Fibroblast of peridontal ligament (primary cell): ENCODE measurements at regions not wholly inside any gene's neighbourhood (a gene's known extent, or its start where the extent isn't known, plus 50 kb on each side); places are given as distances from the start of the nearest gene placed in this dataset.

ENCODE experiments used
- DNase-seq: peaks from one replicate; pipeline ENCODE4 v3.0.0-alpha.2; 2010; ENCODE audit errors: extremely low read depth

- no peak for DNase-seq
Observed at GRCh38 chr5:174840435-174840834, 116.1 kb downstream of the MSX2 start.

- no peak for DNase-seq
Observed at GRCh38 chr5:174839196-174839595, 114.8 kb downstream of the MSX2 start.

GRCh38 chr5:174837919-174838902, 113.8 kb downstream of the MSX2 start:
- peak; percentile 59 for DNase-seq

- DNase-seq = no peak
Observed at GRCh38 chr5:174834081-174834480, 109.7 kb downstream of the MSX2 start.

DNA sequence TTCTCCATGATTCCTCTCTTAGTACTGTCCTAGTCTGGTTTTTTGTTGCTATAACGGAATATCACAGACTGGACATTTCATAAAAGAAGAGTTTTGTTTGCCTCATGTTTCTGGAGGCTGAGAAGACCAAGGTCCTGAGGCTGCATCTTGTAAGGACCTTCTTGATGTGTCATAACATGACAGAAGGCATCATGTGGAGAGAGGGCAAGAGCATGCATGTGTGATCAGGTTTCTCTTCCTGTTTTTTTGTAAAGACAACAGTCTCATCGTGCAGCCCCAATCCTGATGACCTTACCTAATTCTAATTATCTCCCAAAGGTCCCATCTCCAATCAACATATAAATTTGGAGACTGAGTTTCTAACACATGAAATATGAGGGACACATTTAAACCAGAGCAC, 108.4 kb downstream of the MSX2 start:
- no peak for DNase-seq

- DNase-seq = no peak
Observed at GRCh38 chr5:174832025-174832424, 107.6 kb downstream of the MSX2 start.

DNA sequence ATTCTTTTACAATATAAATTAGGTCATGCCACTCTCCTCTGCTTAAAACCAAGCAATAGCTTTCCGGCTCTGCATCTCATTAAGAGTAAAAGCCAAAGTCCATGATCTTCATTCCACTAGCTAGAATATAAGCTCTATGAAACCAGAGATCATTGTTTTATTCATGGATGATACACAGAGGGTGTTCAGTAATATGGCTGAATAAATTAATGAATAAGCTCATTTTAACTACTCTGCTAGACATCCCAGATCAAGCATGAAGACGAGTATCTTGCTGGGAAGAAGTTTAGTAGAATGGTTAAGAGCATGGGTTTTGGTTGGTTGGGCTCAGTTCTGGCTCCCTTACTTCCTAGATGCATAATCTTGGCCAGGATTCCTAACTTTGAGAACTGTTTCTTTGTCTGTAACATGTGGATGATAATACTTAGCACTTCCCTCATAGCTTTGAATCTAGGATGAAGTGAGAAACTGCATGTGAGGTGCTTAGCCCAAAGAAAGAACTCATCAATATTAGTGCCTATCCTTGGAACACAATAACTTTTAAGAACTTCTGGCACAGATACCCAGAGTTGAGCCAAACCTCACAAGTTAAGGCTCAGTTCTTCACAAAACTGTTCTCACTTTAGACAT, 106.8 kb downstream of the MSX2 start:
- DNase-seq = no peak

DNA sequence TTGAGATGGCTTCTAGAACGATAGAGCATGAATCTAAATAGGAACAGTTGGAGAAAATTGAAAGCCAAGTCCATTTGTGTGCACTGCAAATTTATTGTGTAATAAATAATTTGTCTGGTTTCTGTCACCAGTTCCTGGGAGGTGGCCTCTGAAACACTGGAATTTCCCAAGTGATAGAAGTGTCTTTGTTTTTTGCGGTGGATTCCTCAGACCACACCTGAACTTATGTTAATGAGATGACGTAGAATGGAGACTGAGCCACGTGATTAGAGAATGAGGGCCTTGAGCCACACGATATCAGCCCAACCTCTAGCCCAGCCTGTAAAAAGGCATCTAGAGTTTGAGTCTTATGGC, 105.1 kb downstream of the MSX2 start:
- DNase-seq = no peak

GRCh38 chr5:174828804-174829510, 104.6 kb downstream of the MSX2 start:
- DNase-seq = no peak

- DNase-seq = peak; percentile 13
Observed at GRCh38 chr5:174827558-174827957, 103.2 kb downstream of the MSX2 start.

DNA sequence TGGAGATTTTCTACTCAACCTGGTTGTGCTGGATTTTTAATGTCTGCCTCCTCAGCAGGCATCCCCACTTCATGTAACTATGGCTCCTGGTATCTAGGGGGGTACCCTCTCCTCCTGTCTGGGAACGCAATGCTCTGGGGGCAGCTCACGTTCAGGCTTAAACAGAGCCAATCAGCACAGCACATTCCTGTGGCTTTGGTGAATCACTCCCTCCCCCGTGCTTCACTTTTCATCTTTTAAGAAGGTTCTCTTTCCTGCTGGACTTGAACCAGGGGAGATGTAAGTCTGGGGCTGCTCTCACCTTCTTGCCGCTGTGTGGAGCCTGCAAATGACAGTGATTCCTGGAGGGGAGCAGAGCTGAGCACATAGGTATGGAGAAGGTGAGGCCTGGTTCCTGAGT, 101.2 kb downstream of the MSX2 start:
- DNase-seq = peak; percentile 6

DNA sequence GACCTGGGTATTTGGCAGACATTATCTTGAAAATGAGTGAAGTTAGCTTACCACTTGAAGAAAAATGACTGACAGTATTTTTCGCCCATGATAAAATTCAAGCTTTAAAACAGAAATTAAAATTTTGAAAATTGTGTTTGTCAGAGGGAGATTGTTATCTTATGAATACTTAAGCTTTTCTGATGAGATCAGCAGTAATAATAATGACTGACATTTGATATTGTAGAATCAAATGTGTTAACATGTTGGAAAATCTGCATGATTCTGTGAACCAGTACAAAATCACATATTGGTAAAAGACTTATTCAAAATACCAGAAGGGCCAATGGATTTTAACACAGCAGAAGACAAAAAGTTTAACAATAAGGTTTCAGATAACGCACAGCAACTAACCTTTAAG, 94.0 kb downstream of the MSX2 start:
- DNase-seq = no peak

GRCh38 chr5:174817610-174818009, 93.2 kb downstream of the MSX2 start:
- DNase-seq = no peak

DNA sequence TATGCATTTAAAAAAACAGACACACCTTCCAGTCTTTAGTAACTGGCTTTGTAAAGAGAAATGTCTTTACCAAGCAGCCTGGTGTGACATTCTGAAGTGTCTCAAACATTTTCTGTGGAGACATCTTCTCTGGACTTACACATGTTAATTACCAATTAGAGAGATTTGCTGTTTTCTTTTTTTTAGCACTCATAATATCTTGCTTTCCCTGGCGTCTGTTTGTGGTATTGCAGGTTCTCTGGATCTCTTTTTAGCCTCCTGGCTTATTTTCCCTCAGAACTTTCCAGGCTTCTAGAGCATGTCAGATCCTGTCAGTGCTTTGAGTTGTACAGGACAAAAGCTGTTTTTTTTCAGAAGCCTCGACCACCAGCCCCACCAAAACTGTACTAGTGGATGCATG, 92.5 kb downstream of the MSX2 start:
- DNase-seq = no peak

GRCh38 chr5:174811438-174811837, 87.1 kb downstream of the MSX2 start:
- no peak for DNase-seq

DNA sequence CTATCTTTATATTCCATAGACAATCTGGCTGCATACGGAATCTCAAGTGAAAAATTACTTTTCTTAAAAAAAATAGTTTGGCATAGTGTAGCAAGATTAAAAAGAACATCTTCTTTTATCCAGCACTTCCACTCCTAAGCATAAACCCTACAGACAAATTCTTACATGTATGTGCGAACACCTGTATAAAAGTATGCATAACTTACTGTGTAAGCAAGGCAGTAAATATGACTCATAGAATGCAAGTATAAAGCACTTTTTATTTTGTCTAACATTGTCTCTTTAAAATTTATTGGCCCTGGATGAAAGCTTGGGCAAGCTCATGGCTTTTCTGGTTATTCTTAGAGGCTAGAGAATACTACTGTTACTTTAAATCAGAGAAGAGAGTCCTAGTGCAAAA, 86.4 kb downstream of the MSX2 start:
- DNase-seq = no peak

GRCh38 chr5:174807471-174807870, 83.1 kb downstream of the MSX2 start:
- no peak for DNase-seq

- no peak for DNase-seq
Observed at GRCh38 chr5:174806729-174807128, 82.3 kb downstream of the MSX2 start.

DNA sequence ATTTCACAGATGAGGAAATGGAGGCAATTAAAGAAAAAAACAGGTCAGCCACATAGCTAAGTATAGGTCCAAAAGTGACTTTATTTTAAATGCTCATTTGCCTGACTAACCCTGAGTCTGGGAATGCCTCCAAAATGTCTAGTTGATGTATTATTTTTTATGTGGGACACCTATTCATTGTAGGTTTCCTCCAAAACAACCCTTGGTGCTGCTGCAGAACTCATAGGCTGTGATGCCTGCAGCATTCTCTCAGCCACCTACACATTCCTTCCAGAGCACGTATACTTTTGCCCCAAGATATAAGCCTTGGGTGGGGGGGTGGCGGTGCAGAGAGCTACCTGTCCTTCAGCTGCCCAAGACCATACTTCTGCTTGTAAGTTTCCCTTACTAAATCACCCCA, 77.4 kb downstream of the MSX2 start:
- no peak for DNase-seq

DNA sequence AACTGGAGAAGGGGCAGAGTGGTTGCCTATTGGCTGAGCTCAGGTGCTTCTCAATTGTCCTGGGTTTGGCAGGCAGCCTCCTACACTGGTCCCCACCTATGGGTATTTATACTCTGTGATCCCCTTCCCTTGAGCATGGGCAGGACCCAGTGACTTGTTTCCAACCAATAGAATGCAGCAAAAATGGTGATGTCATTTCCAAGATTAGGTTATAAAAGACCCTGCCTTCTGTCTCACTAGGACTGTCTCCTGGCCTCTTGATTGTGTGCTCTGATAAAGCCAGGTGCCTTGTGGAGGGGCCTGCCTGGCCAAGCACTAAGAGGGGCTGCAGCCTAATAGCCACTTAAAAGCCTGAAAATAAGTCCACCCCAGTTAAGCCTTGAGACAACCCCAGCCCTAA, 76.1 kb downstream of the MSX2 start:
- no peak for DNase-seq

DNA sequence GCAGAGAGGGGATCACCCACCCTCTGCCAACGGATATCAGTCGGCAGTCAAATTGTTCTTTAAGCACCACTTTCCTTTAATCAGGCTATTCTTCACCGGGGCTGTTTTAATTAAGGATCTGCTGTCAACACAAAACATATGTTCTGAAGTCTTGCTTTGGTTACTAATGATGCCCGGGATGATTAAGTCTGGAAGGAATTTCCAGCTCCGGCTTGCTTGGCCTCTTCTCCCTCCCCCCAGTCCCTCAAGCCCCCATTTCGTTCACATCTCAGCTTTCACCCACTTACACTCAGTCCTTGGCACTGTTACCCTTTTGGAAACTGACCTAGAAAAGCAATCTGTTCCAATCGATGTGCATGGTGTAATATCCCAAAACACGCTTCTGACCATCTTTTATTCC, 74.7 kb downstream of the MSX2 start:
- DNase-seq = peak; percentile 43

GRCh38 chr5:174798551-174798951, 74.2 kb downstream of the MSX2 start:
- no peak for DNase-seq

DNA sequence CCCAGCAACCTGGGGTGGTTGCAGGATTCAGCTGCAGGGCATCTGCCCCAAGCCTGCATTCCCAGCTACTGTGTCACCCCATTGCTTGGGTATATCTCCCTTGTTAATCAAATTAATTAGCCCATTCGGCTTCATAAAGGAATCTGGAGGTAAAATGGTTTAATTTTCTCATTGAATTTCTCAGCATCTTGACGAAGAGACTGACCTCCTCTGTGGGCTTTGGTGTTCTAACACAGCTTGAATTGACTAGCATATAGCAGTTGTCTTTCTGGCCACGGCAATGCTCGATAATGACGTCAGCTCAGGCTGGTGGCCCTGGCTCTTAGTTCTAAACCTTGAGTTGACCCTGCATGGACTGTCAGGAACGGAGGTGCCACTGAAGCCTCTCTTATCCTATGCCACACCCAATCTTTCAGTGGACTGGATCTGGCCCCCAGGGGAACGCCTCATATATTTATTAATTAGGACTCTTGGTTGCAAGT, 72.4 kb downstream of the MSX2 start:
- no peak for DNase-seq
